ENCODE measurements at regions not wholly inside any gene's neighbourhood (a gene's known extent, or its start where the extent isn't known, plus 50 kb on each side); places are given as distances from the start of the nearest gene placed in this dataset.

GRCh38 chr11:119936426-119936825 is 201.5 kb downstream of the TRIM29 start:
- H3K27ac ChIP-seq (ENCODE audit: insufficient read depth, low read length): no peak overlapping the region
- H2BK20ac ChIP-seq (ENCODE audit: low read depth, low read length): no peak overlapping the region
- no peak overlapping the region for H2AK9ac ChIP-seq (replicated peaks; ENCODE audit: low read depth, low read length, poor library complexity)
- POLR2A ChIA-PET (ENCODE audit: unreplicated experiment): no interaction called here
- H3K18ac ChIP-seq (ENCODE audit: low read depth, low read length): no peak overlapping the region
- WGBS, 2 experiments (ENCODE audit: extremely low coverage in 2 of 2, insufficient read length in 1 of 2): 52% methylated on average over 5 of the region's 5 CpGs; no CpG with 5 or more reads in 1 of the 2 experiments
- H2AFZ ChIP-seq (replicated peaks; ENCODE audit: low read length, poor library complexity): no peak overlapping the region
- intact Hi-C loops (cut with micrococcal nuclease): no loop called here
- H4K5ac ChIP-seq (ENCODE audit: low read depth, low read length): no peak overlapping the region
- H4K20me1 ChIP-seq (ENCODE audit: insufficient read depth, low read length): no peaks in the 10 kb centered on the region
- no peaks in the 10 kb centered on the region for H3K79me1 ChIP-seq (ENCODE audit: low read depth in 1 of 2, low read length in 2 of 2)
- DNase-seq: no peak
- H4K8ac ChIP-seq (ENCODE audit: low read depth in 2 of 2, low read length in 2 of 2): no peak overlapping the region
- H3K4me2 ChIP-seq (ENCODE audit: low read depth, low read length): no peak overlapping the region
- no TSS peak for BruUV-seq (replicated peaks)
- CTCF ChIA-PET: no interaction called here
- H3K4me1 ChIP-seq (ENCODE audit: control insufficient read depth, insufficient read depth, low read length): no peaks in the 10 kb centered on the region
- no peak overlapping the region for H3K9ac ChIP-seq (ENCODE audit: low read depth, low read length)
- H2BK5ac ChIP-seq (ENCODE audit: low read depth, low read length, poor library complexity, severe bottlenecking): no peak overlapping the region
- H3K27me3 ChIP-seq (ENCODE audit: control insufficient read depth, insufficient read depth, low read length): peaks cover 5% of the 10 kb centered on the region; the same call in 1 of the 2 replicates
- no peaks in the 10 kb centered on the region for H3K9me3 ChIP-seq (ENCODE audit: control insufficient read depth, insufficient read depth, low read length)
- TF ChIP-seq ELK1 (IDR thresholded peaks at IDR 0.05; ENCODE audit: borderline replicate concordance, low read depth, low read length) (no peak), FOS (IDR thresholded peaks at IDR 0.05; ENCODE audit: low read depth, low read length) (no peak), CEBPB (IDR thresholded peaks at IDR 0.05; ENCODE audit: low read depth, low read length) (no peak), SMC3 (IDR thresholded peaks at IDR 0.05; ENCODE audit: low read depth, low read length) (no peak), BHLHE40 (IDR thresholded peaks at IDR 0.05; ENCODE audit: low read depth, low read length) (no peak), MAZ (IDR thresholded peaks at IDR 0.05; ENCODE audit: borderline replicate concordance, low read depth, low read length) (no peak), MAFK (IDR thresholded peaks at IDR 0.05; ENCODE audit: low read depth, low read length) (no peak), POLR2A (IDR thresholded peaks at IDR 0.05; ENCODE audit: low read depth, low read length) (no peak), CTCF (conservative IDR thresholded peaks at IDR 0.05; ENCODE audit: low read depth, low read length) (no peak)
- no peak overlapping the region for H2BK15ac ChIP-seq (ENCODE audit: low read depth, low read length)
- no peak overlapping the region for H3K4ac ChIP-seq (ENCODE audit: low read depth, low read length)
- H4K91ac ChIP-seq (ENCODE audit: insufficient read depth, low read depth, low read length): no peak overlapping the region
- no peak overlapping the region for H3K14ac ChIP-seq (replicated peaks; ENCODE audit: low read depth, low read length)
- in situ Hi-C loops (cut with MboI; ENCODE audit: low sequenced_read_pairs): no loop called here
- no peak overlapping the region for H3K23ac ChIP-seq (ENCODE audit: low read depth, low read length)
- no peaks in the 10 kb centered on the region for H3K9me1 ChIP-seq (ENCODE audit: insufficient read depth, low read length)
- H2AK5ac ChIP-seq (ENCODE audit: low read depth, low read length): no peak overlapping the region
- dilution Hi-C loops (cut with HindIII; ENCODE audit: low sequenced_read_pairs, unreplicated experiment): no loop called here
- no peak overlapping the region for H3K56ac ChIP-seq (ENCODE audit: extremely low read depth, insufficient read depth, low read length)
- H3K36me3 ChIP-seq (ENCODE audit: control insufficient read depth, insufficient read depth, low read length): no peaks in the 10 kb centered on the region
- no peak overlapping the region for H2BK120ac ChIP-seq (ENCODE audit: low read depth, low read length)
- ATAC-seq (ENCODE audit: low read depth): no peak
- H3K4me3 ChIP-seq (ENCODE audit: insufficient read depth, low read depth, low read length): no peak overlapping the region

Data from IMR-90 (cell line).